HG03521 (cell line): ENCODE measurements at regions not wholly inside any gene's neighbourhood (a gene's known extent, or its start where the extent isn't known, plus 50 kb on each side); places are given as distances from the start of the nearest gene placed in this dataset.

ENCODE experiments used
- ATAC-seq: cut with Tn5 transposase; IDR thresholded peaks from one replicate; pipeline ENCODE4 v1.9.1; 2021; ENCODE audit warnings: mild to moderate bottlenecking, moderate library complexity; ENCODE audit not compliant: unreplicated experiment

GRCh38 chr6:18904681-18905080 is 517.5 kb downstream of the RNF144B start:
- no peak for ATAC-seq

GRCh38 chr6:18920701-18921100 is 533.6 kb downstream of the RNF144B start:
- no peak for ATAC-seq

GRCh38 chr6:18931086-18931485 is 543.9 kb downstream of the RNF144B start:
- no peak for ATAC-seq

DNA sequence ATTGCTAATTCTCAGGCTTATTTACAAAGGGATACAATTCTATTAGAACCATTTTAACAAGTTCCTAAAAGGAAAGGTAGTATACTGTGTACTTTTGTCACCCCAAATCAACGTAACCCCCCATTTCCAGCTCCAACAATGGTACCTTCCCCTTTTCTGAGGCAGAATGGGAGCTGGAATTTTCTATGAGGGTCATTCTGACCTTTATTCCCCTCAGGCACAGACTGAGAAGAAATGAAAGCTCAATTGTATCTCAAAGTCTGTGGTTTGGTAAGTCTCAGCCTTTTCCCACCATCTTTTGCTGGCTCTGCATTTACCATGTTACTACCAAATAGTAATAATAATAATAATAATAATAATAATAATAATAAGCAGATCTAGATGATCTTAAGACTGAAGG is 571.0 kb downstream of the RNF144B start:
- no peak for ATAC-seq

DNA sequence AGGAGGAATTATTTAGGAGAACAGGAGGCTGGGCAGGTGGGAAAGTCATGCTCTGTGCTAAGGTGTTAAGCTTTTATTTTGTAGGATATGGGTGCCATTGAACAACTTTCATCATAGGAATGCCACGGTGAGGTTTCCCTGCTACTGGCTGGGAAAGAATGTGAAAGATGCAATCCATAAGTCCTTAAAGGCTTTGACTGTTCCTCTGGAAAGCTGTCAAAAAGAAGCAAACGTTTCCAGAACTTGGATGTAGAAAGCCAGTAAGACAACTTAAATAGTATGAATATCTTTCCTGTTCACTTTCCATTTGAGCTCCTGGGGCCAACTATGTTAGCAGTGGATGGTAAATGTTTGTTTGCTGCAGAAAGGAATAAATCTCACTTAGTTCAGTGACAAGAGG is 574.4 kb downstream of the RNF144B start:
- ATAC-seq: no peak

DNA sequence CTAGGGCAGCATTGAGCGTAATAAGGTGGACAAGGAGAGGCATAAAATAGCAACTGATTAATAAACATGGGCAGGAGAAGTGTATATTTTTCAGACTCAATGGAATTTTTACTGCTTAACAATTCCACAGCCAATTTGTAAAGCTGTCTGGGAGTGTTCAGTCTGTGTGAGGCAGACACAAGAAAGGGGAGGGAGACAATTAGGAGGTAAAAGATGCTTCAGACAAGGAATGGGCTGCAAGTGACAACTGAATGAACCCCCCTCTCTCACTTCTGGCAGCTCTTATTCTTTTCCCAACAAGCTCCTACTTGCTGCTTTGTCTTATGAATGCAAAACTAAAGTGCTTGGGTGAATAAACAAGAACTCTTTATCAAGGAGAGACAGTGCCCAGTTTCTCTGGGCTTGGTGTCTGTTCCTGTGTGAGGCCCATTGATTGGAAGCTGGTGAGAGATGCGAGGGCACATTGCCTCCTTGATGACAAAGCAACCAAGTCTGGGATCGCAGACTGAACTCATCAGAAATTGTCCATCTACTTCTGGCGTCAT is 575.3 kb downstream of the RNF144B start:
- ATAC-seq: no peak

DNA sequence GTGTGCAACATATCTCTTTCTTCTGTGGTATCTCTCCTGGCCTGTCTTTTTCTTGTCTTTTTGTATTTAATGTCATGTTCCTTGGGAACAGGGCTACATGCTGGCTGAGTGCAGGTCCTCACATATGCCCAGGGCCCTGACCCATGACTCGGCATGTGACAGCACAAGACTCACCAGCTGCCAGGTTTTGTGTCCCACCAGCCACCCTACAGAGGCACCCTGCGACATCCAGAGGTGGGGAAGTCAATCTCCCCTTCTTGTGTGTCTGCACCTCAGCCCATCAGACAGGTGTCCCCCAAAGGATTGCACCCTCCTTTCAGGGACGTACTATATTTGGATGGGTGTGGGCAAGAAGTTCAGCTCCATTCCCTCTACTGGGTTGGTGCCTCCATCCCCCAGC is 576.3 kb downstream of the RNF144B start:
- ATAC-seq: no peak

DNA sequence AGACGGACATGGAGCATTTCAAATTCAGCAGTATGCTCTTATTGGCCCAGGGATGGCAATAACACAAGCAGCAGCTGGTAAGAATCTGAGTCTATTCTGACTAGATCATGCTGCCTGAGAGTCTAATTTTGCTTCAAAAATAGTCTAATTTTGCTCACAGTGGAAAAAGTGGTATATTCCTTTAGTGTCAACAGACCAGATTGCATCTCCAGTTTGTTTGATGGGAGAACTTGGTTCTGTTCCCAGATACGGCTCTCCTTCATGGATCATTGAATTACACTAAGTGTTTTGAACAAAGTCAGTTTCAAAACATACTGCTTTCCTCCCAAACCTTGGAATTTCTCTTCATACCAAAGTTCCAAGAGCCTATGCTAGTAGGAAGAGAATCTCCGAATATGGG is 586.1 kb downstream of the RNF144B start:
- no peak for ATAC-seq

DNA sequence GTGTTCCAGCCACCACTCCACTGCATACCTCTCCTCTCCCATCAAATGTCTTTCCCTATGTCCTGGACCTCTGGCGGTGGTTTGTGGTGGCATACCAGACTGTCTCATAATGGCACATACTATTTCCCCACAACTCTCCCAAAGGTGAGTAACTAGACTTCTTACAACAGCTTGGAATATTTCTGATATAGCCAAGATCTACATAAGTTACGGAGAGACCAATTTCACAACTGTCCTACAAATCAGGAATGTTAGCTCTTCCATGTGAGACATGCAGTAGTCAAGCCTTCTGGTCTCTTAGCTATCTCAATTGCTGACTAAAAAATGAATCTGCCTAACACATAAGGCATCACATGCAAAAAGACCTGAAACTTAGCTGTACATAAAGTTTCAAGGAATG is 588.9 kb downstream of the RNF144B start:
- ATAC-seq: no peak

- ATAC-seq: no peak
These were observed 589.8 kb downstream of the RNF144B start for GRCh38 chr6:18976966-18977365.

DNA sequence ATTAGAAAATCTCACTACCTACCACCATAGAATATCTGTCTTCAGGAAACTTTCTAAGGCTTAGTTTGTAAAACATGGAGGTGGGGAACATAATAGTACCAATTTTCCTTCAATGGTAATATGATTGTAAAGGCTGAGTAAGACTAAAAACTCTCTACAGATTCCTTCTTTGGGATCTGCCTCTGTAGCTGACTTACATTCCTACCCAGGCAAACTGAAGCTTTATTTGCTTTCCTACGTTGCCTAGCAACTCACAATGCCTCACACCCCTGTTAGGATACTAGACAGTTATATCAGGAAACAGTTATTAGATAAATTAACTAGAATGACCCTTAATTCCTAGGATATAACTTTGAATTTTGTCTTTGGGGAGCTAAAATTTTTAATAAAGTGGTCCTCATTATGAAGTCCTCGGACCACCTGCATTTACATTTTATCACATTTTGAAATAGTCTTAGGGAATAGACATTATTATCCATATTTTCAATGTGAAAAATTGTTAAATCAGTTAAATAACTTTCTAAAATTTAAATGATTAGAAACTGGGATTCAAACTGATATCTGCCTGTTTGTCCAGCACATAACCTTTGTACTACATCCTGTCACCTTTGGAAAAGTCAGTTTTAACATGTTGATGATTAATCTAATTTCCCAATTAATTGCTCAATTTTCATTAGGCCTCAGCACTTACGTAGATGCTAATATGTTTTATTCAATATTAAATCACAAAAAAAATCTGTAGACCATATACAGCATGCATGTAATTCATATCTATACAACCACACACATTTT is 591.4 kb downstream of the RNF144B start:
- no peak for ATAC-seq

- no peak for ATAC-seq
These were observed 597.9 kb downstream of the RNF144B start for GRCh38 chr6:18985061-18985460.

GRCh38 chr6:18985996-18986395 is 598.8 kb downstream of the RNF144B start:
- no peak for ATAC-seq

DNA sequence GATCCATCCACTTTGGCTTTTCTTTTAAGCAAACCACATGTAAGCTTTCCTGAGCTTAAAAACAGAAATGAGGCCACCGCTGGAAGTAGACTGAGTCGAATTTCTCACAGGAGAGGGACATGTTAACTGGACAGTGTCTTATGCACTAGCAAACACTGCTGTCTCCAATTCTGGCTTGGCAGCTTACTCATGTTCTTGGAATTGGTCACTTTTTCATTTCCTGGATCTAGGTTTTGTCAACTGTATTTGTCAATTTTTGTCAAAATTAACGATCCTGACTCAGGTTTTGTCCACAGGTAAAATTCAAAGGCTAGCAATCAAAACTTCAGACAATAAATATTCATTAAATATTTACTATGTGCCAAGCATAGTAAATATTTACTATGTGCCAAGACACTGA is 601.5 kb downstream of the RNF144B start:
- ATAC-seq: no peak

GRCh38 chr6:18990059-18990978 is 603.2 kb downstream of the RNF144B start:
- ATAC-seq: peak; percentile 66

- ATAC-seq: peak; percentile 94
These were observed 610.3 kb downstream of the RNF144B start for GRCh38 chr6:18997375-18997826.

GRCh38 chr6:19002976-19003560 is 615.9 kb downstream of the RNF144B start:
- no peak for ATAC-seq

GRCh38 chr6:19004176-19004575 is 617.0 kb downstream of the RNF144B start:
- ATAC-seq: no peak

DNA sequence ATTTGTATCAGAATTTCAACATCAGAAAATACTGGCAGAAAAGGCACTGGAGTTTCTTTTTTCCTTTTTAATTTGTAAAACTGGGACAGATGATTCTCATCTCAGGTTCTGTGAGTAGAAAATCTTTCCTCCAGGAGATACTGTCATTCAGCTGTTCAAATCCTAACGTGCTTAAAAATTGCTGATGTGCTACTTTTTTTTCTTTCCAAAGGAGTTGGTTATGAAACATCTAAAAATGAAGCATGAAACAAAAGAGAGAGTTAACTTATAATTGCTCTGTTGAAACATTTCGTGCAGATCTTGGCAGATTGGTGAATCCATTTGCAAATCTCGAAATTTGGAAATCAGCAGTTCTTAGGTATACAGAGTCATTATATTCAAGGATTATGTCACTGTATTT is 622.6 kb downstream of the RNF144B start:
- no peak for ATAC-seq

- no peak for ATAC-seq
These were observed 626.0 kb downstream of the RNF144B start for GRCh38 chr6:19013026-19013705.

- ATAC-seq: no peak
These were observed 637.6 kb downstream of the RNF144B start for GRCh38 chr6:19024737-19025136.
